ENCODE measurements at regions not wholly inside any gene's neighbourhood (a gene's known extent, or its start where the extent isn't known, plus 50 kb on each side); places are given as distances from the start of the nearest gene placed in this dataset.

DNA sequence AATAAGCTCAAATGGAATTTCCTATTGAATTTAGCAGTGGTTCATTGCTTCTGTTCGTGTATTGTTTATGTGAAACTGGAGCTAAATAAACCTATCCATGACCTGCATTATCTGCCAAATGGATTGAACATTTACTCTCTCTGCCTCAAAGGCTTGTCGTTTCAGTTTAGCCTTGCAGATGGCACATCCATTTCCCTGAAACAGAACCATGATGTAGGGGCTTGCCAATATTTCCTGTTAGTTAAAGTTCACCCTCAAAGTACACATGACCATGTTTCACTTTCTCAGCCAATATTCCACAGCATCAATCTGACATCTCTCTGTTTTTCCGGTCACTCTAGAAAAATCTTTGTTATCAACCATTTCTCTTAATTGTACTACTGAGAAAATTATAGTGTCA, 545.3 kb downstream of the TAF11L14 start:
- DNase-seq (no peak), ATAC-seq (replicated peaks) (no peak)
- Mint-ChIP-seq H3K4me1 (no peaks in the 10 kb centered on the region), H3K27me3 (no peaks in the 10 kb centered on the region), H3K9me3 (peaks cover 4 to 5% of the 10 kb centered on the region in 2 donors), H3K4me3 (no peak overlapping the region), H3K27ac (no peak overlapping the region), H3K36me3 (no peaks in the 10 kb centered on the region)

DNA sequence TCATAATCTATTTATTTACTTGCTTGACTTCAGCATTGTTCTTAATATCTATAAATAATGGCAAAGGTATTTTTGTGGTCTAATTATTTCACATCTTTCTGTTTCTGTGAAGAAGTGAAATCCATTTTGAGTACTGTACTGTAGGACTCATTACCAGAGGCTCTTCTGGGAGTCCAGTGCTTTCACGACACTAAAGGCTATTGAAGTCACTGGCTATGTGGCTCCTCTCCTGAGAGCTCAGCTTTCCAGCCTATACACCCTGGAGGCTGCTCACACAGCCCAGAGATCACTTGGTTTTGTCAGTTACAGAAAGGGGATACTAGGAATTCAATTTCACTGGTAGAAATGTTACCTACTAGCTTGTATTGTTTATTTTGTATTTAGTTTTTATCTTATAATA, 547.3 kb downstream of the TAF11L14 start:
- ATAC-seq (replicated peaks), result no peak
- no peaks in the 10 kb centered on the region for H3K27me3 Mint-ChIP-seq
- no peak overlapping the region for H3K27ac Mint-ChIP-seq
- H3K9me3 Mint-ChIP-seq, result peaks cover 4 to 5% of the 10 kb centered on the region in 2 donors
- H3K36me3 Mint-ChIP-seq, result no peaks in the 10 kb centered on the region
- H3K4me1 Mint-ChIP-seq, result no peaks in the 10 kb centered on the region
- H3K4me3 Mint-ChIP-seq, result no peak overlapping the region
- no peak for DNase-seq

DNA sequence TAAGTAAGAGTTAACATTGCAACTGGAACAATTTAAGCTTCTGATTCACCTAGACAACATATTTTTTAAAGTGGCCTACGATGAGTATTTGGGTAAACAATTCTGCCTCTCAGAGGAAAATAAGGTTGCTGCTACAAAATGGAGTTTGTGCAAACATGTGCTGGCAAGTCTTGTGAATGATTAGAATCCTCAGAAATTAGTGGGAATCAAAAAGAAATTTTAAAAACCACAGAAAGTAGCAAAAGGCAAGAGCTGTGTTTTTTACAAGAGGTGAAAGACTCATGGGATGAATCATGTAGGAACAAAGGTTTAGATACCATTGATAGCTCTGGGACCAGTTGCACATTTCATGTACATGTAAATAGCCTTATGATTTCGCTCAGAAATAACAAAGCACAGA, 561.6 kb downstream of the TAF11L14 start:
- no peak for ATAC-seq (replicated peaks)
- H3K36me3 Mint-ChIP-seq, result no peaks in the 10 kb centered on the region
- no peak overlapping the region for H3K27ac Mint-ChIP-seq
- no peaks in the 10 kb centered on the region for H3K27me3 Mint-ChIP-seq
- no peaks in the 10 kb centered on the region for H3K4me1 Mint-ChIP-seq
- DNase-seq, result no peak
- no peak overlapping the region for H3K4me3 Mint-ChIP-seq
- H3K9me3 Mint-ChIP-seq, result peaks cover 13 to 15% of the 10 kb centered on the region in 2 donors

DNA sequence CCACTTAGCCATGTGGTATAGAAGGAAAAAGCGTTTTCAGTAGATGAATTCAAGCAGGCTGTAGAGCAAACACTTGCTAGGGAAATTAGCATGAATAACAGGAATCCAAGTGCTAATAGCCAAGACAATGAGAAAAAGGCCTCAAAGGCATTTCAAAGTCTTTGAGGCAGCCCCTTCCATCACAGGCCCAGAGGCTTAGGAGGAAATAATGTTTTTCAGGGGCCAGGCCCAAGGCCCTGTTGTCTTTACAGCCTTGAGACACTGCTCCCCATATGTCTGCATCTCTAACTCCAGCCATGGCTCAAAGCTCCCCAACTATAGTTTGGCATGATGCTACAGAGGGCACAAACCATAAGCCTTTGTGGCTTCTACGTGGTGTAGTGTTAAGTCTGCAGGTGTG, 563.5 kb downstream of the TAF11L14 start:
- Mint-ChIP-seq H3K36me3 (no peaks in the 10 kb centered on the region), H3K27me3 (no peaks in the 10 kb centered on the region), H3K9me3 (peaks cover 7 to 12% of the 10 kb centered on the region in 2 donors), H3K4me3 (no peak overlapping the region), H3K4me1 (no peaks in the 10 kb centered on the region), H3K27ac (no peak overlapping the region)
- ATAC-seq (replicated peaks), result no peak
- DNase-seq, result no peak

DNA sequence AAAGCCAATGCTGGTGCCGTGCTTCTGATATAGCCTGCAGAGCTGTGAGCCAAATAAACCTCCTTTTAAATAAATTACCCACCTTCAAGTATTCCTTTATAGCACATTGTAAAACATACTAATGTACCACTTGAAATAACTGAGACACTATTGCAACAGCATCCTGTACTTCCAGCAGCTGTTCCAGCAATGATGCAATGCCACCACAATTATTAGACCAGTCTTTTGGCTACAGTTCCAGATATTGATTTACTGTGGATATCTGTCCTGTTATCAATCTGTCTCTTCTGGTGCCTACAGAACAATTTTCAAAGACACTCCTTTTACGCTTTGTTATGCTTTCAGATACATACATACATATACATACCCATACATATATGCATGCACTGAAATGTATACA, 567.9 kb downstream of the TAF11L14 start:
- Mint-ChIP-seq H3K27me3 (no peaks in the 10 kb centered on the region), H3K27ac (no peak overlapping the region), H3K4me1 (no peaks in the 10 kb centered on the region), H3K36me3 (no peaks in the 10 kb centered on the region), H3K9me3 (peaks cover 9 to 10% of the 10 kb centered on the region in 2 donors), H3K4me3 (no peak overlapping the region)
- DNase-seq (no peak), ATAC-seq (replicated peaks) (no peak)

DNA sequence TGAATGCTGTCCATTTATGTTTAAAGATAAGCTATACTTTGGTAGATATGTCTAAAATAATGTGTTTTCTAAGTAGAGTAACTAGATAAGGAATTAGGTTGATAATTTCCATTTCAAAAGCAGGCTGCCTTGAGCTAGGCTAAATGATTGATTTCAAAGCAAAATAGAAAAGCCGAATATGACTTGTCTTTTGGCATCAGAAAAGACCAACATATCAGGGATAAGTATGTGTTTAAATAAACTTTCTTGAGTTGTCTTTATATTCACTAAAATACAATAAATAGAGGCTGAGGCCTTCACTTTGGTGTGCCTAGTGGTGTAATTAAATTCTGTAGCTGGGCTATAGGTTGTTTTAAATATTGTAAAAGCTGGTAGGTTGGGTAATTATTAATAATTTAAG, 569.0 kb downstream of the TAF11L14 start:
- Mint-ChIP-seq H3K36me3 (no peaks in the 10 kb centered on the region), H3K9me3 (peaks cover 3 to 4% of the 10 kb centered on the region in 2 donors), H3K27ac (no peak overlapping the region), H3K4me1 (no peaks in the 10 kb centered on the region), H3K4me3 (no peak overlapping the region), H3K27me3 (no peaks in the 10 kb centered on the region)
- DNase-seq, result no peak
- no peak for ATAC-seq (replicated peaks)

DNA sequence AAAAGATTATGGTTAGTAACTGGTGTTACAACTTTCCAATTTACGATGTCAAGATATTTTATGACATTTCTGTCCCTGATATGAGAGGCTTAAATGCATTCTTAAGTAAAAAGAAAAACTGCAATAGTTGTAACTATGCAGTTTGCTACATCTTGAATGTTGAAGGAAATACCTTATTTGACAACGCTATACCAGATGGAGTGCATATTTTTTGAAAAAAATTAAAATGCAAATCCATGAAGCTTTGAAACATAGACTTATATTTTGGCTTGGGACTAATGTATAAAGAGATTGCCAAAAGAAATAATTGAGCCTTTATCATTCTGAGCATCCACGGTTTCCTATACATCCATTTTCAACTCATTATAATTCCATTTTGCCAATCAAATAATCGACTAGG, 579.4 kb downstream of the TAF11L14 start:
- Mint-ChIP-seq H3K27me3 (no peaks in the 10 kb centered on the region), H3K4me1 (peaks cover 4 to 7% of the 10 kb centered on the region in 2 donors), H3K4me3 (no peak overlapping the region), H3K27ac (no peak overlapping the region), H3K9me3 (peaks cover 4 to 11% of the 10 kb centered on the region in 2 donors), H3K36me3 (no peaks in the 10 kb centered on the region)
- DNase-seq, result no peak
- no peak for ATAC-seq (replicated peaks)

DNA sequence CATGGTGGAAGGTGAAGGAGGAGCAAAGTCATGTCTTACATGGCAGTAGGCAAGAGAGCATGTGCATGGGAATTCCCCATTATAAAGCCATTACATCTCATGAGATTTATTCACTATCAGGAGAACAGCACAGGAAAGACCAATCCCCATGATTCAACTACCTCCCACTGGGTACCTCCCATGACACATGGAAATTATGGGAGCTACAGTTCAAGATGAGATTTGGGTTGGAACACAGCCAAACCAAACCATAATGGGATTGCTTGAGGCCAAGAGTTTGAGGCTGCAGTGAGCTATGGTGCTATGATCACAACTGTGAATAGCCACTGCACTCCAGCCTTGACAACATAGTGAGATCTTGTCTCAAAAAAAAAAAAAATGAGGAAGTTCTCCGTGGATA, 581.8 kb downstream of the TAF11L14 start:
- ATAC-seq (replicated peaks), result no peak
- peaks cover 4 to 7% of the 10 kb centered on the region in 2 donors for H3K4me1 Mint-ChIP-seq
- no peaks in the 10 kb centered on the region for H3K36me3 Mint-ChIP-seq
- no peaks in the 10 kb centered on the region for H3K27me3 Mint-ChIP-seq
- H3K4me3 Mint-ChIP-seq, result no peak overlapping the region
- no peak overlapping the region for H3K27ac Mint-ChIP-seq
- no peak for DNase-seq
- H3K9me3 Mint-ChIP-seq, result peaks cover 8 to 18% of the 10 kb centered on the region in 2 donors

DNA sequence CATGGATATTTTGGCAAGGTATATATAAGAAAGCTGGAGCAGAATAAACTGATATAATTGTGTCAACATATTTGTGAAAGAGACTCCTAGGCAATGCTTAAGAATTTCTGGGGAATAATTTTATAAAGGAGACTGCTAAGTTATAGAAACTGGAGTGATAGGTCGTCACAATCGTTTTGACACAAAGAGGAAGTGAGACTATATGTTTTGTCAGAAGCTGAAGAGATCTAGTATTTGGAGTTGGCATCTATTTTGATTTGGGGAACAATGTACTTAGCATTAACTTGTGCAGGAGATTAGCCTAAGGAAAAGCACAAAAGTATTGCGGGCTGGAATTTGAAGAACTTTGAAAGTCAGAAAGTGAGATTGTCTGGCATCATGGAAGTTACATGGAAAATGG, 582.5 kb downstream of the TAF11L14 start:
- Mint-ChIP-seq H3K27ac (no peak overlapping the region), H3K4me1 (peaks cover 4 to 7% of the 10 kb centered on the region in 2 donors), H3K27me3 (no peaks in the 10 kb centered on the region), H3K9me3 (peaks cover 8 to 18% of the 10 kb centered on the region in 2 donors), H3K4me3 (no peak overlapping the region), H3K36me3 (no peaks in the 10 kb centered on the region)
- no peak for ATAC-seq (replicated peaks)
- no peak for DNase-seq

DNA sequence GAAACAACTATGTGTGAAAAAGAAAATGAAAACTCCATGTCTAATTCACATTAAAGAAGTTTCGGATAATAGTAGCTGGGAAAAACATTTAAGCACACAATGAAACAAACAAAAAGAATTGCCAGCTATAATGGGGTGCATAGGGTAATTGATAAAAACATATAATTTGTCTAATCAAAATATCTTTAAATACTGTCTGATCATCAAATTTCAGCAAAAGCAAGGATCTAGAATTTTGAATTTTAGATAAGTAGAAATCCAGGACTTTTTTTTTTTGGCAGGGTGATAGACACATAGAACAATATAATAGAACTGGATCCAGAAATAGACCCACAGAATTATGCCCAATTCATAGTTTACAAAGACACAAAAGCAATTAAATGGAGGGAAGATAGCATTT, 585.0 kb downstream of the TAF11L14 start:
- no peak overlapping the region for H3K4me3 Mint-ChIP-seq
- H3K4me1 Mint-ChIP-seq, result peaks cover 4 to 7% of the 10 kb centered on the region in 2 donors
- no peak for ATAC-seq (replicated peaks)
- H3K27ac Mint-ChIP-seq, result no peak overlapping the region
- DNase-seq, result no peak
- no peaks in the 10 kb centered on the region for H3K27me3 Mint-ChIP-seq
- H3K9me3 Mint-ChIP-seq, result peaks cover 8 to 18% of the 10 kb centered on the region in 2 donors
- H3K36me3 Mint-ChIP-seq, result no peaks in the 10 kb centered on the region

DNA sequence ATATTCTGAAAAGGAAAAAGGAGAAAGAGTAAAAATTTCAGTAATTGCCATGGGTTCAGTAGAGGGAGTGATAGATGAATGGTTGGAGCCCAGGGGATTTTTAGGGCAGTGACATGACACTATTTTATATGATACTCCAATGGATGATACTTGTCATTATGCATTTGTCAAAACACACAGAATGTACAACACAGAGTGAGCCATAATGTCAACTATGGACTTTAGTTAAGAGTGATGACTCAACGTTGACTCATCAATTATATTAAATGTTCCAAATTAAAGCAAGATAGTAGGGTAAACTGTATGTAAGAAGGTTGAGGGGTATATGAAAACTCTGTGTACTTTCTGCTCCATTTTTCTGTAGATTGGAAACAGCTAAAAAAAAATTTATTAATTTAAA, 586.4 kb downstream of the TAF11L14 start:
- H3K27ac Mint-ChIP-seq, result no peak overlapping the region
- ATAC-seq (replicated peaks) (no peak), DNase-seq (no peak)
- no peaks in the 10 kb centered on the region for H3K36me3 Mint-ChIP-seq
- H3K9me3 Mint-ChIP-seq, result peaks cover 6 to 16% of the 10 kb centered on the region in 2 donors
- H3K4me3 Mint-ChIP-seq, result no peak overlapping the region
- H3K4me1 Mint-ChIP-seq, result peaks cover 4 to 7% of the 10 kb centered on the region in 2 donors
- H3K27me3 Mint-ChIP-seq, result no peaks in the 10 kb centered on the region

DNA sequence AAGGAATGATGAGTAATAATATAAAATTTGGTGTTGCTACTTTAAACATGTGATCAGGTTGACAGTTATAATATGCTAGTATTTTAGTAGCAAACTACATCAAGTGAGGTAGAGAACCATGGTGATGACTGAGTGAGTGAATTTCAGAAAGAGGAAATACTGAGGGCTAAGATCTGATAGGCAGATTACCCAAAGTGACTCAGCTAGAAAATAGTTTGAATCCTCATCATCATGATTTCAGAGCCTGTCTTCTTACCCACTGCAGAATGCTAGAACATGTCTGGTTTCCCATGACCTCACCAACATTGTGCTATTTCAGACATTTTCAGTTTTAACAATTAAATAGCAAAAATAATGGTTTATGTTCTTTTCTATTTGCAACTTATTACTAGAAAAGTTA, 602.1 kb downstream of the TAF11L14 start:
- no peak overlapping the region for H3K27ac Mint-ChIP-seq
- H3K36me3 Mint-ChIP-seq, result no peaks in the 10 kb centered on the region
- no peak overlapping the region for H3K4me3 Mint-ChIP-seq
- no peak for DNase-seq
- no peaks in the 10 kb centered on the region for H3K9me3 Mint-ChIP-seq
- H3K27me3 Mint-ChIP-seq, result no peaks in the 10 kb centered on the region
- no peaks in the 10 kb centered on the region for H3K4me1 Mint-ChIP-seq
- no peak for ATAC-seq (replicated peaks)

DNA sequence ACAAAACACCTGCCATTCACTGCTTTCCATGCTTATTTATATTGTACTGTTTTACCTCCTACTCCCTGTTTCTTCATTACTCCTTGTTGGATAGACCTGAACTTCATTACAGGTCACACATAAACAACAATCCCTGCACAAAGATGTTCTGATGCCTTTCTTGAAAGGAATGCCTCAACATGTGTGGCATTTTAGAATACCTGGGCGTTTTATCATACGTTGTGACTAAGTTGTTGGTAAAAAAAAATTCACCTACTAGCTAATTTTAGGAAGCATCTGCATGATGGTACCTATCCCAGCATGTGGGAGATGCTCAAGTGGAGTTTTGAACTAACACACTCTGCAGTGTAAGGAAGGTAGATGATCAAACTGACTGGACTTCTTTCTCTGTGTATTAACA, 604.1 kb downstream of the TAF11L14 start:
- no peak for DNase-seq
- no peaks in the 10 kb centered on the region for H3K36me3 Mint-ChIP-seq

DNA sequence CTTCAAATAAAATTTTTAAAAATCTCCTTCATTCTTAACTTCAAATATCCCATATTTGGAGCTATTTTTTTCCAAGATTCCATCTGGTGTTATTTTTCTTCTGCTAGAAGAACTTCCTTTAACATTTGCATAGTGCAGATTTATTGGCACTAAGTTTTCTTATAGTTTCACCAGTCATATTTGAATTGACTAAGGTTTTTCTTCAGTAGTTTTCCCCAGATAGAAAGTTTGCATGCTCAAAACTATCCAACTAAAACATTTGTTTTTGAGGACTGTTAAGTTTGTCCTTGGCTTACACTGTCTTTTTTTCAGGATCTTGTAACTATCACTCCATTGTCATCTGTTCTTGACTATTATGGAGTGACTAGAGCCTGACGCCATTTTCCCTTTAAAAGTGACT, 606.7 kb downstream of the TAF11L14 start:
- Mint-ChIP-seq H3K4me3 (no peak overlapping the region), H3K4me1 (no peaks in the 10 kb centered on the region), H3K9me3 (no peaks in the 10 kb centered on the region), H3K27ac (no peak overlapping the region), H3K27me3 (no peaks in the 10 kb centered on the region), H3K36me3 (no peaks in the 10 kb centered on the region)
- no peak for ATAC-seq (replicated peaks)
- no peak for DNase-seq

More for the DNA sequence above, 604.1 kb downstream of the TAF11L14 start:
- Mint-ChIP-seq H3K27ac (no peak overlapping the region), H3K4me1 (no peaks in the 10 kb centered on the region), H3K4me3 (no peak overlapping the region), H3K27me3 (no peaks in the 10 kb centered on the region), H3K9me3 (no peaks in the 10 kb centered on the region)
- no peak for ATAC-seq (replicated peaks)

DNA sequence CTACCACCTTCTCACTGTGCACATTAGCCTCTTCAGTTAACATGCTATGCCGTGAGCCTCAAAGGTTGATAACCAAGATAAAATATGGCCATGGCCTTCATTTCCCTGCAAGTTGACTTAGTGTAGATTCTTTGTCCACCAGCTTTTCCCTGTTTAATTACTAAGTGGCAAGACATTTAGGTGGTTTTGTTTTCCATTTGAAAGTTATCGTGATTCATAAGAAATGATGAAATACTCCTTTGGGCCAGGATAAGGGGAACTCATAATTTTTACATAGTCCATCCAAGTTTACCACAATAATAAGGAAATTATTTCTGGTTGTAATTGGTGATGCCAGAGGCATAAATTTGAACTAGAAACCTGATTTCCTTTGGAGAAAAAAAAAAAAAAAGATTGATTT, 609.6 kb downstream of the TAF11L14 start:
- Mint-ChIP-seq H3K9me3 (peaks cover 5 to 6% of the 10 kb centered on the region in 2 donors), H3K27ac (no peak overlapping the region), H3K4me1 (no peaks in the 10 kb centered on the region), H3K4me3 (no peak overlapping the region), H3K27me3 (no peaks in the 10 kb centered on the region), H3K36me3 (no peaks in the 10 kb centered on the region)
- DNase-seq, result no peak
- no peak for ATAC-seq (replicated peaks)

DNA sequence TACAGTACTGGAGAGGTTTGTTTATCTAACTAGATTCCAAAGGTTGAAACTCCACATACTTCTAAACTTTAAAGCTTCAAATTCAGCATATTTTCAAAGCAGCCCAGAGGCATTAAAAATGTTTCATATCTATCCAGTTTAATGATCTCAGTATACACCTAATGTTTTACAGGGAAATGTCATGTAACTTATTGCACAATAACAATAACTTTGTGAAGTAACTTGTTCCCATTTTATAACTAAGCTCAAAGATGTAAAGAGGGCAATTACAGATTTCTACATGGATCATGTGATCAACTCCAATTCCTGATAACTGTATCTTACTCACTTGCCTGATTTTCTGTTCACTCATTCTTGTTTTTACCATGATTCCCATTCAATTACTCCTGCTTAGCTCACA, 610.0 kb downstream of the TAF11L14 start:
- Mint-ChIP-seq H3K36me3 (no peaks in the 10 kb centered on the region), H3K4me3 (no peak overlapping the region), H3K27me3 (no peaks in the 10 kb centered on the region), H3K9me3 (peaks cover 5 to 6% of the 10 kb centered on the region in 2 donors), H3K4me1 (no peaks in the 10 kb centered on the region), H3K27ac (no peak overlapping the region)
- no peak for DNase-seq
- ATAC-seq (replicated peaks), result no peak
